ENCODE measurements at regions not wholly inside any gene's neighbourhood (a gene's known extent, or its start where the extent isn't known, plus 50 kb on each side); places are given as distances from the start of the nearest gene placed in this dataset.

DNA sequence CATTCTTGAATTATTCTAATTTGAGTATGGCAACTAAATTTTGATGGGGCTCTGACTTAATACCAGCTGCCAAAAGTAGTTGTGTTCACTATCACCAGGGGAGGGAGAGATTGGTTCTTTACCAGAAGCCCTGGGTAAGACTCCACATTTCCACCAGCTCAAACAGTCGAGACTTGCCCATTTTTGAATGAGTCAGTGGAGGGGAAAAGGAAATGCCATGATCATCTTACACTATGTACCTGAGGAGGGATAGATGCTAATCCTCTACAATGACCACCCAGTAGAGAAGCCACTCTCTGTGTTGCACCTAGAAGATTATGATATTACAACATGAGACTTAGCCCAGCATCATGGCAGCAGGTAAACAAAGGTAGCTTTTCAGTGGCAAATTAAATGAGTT is 77.0 kb upstream of the SGK1 start (continued):
- TF ChIP-seq NFIC (IDR thresholded peaks at IDR 0.05) (no peak), ZNF436 (CRISPR knock-in tag; IDR thresholded peaks at IDR 0.05) (no peak)
- TF ChIP-seq, protein P1, sequence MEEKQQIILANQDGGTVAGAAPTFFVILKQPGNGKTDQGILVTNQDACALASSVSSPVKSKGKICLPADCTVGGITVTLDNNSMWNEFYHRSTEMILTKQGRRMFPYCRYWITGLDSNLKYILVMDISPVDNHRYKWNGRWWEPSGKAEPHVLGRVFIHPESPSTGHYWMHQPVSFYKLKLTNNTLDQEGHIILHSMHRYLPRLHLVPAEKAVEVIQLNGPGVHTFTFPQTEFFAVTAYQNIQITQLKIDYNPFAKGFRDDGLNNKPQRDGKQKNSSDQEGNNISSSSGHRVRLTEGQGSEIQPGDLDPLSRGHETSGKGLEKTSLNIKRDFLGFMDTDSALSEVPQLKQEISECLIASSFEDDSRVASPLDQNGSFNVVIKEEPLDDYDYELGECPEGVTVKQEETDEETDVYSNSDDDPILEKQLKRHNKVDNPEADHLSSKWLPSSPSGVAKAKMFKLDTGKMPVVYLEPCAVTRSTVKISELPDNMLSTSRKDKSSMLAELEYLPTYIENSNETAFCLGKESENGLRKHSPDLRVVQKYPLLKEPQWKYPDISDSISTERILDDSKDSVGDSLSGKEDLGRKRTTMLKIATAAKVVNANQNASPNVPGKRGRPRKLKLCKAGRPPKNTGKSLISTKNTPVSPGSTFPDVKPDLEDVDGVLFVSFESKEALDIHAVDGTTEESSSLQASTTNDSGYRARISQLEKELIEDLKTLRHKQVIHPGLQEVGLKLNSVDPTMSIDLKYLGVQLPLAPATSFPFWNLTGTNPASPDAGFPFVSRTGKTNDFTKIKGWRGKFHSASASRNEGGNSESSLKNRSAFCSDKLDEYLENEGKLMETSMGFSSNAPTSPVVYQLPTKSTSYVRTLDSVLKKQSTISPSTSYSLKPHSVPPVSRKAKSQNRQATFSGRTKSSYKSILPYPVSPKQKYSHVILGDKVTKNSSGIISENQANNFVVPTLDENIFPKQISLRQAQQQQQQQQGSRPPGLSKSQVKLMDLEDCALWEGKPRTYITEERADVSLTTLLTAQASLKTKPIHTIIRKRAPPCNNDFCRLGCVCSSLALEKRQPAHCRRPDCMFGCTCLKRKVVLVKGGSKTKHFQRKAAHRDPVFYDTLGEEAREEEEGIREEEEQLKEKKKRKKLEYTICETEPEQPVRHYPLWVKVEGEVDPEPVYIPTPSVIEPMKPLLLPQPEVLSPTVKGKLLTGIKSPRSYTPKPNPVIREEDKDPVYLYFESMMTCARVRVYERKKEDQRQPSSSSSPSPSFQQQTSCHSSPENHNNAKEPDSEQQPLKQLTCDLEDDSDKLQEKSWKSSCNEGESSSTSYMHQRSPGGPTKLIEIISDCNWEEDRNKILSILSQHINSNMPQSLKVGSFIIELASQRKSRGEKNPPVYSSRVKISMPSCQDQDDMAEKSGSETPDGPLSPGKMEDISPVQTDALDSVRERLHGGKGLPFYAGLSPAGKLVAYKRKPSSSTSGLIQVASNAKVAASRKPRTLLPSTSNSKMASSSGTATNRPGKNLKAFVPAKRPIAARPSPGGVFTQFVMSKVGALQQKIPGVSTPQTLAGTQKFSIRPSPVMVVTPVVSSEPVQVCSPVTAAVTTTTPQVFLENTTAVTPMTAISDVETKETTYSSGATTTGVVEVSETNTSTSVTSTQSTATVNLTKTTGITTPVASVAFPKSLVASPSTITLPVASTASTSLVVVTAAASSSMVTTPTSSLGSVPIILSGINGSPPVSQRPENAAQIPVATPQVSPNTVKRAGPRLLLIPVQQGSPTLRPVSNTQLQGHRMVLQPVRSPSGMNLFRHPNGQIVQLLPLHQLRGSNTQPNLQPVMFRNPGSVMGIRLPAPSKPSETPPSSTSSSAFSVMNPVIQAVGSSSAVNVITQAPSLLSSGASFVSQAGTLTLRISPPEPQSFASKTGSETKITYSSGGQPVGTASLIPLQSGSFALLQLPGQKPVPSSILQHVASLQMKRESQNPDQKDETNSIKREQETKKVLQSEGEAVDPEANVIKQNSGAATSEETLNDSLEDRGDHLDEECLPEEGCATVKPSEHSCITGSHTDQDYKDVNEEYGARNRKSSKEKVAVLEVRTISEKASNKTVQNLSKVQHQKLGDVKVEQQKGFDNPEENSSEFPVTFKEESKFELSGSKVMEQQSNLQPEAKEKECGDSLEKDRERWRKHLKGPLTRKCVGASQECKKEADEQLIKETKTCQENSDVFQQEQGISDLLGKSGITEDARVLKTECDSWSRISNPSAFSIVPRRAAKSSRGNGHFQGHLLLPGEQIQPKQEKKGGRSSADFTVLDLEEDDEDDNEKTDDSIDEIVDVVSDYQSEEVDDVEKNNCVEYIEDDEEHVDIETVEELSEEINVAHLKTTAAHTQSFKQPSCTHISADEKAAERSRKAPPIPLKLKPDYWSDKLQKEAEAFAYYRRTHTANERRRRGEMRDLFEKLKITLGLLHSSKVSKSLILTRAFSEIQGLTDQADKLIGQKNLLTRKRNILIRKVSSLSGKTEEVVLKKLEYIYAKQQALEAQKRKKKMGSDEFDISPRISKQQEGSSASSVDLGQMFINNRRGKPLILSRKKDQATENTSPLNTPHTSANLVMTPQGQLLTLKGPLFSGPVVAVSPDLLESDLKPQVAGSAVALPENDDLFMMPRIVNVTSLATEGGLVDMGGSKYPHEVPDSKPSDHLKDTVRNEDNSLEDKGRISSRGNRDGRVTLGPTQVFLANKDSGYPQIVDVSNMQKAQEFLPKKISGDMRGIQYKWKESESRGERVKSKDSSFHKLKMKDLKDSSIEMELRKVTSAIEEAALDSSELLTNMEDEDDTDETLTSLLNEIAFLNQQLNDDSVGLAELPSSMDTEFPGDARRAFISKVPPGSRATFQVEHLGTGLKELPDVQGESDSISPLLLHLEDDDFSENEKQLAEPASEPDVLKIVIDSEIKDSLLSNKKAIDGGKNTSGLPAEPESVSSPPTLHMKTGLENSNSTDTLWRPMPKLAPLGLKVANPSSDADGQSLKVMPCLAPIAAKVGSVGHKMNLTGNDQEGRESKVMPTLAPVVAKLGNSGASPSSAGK (IDR thresholded peaks at IDR 0.05): no peak
- TF ChIP-seq, protein P2, sequence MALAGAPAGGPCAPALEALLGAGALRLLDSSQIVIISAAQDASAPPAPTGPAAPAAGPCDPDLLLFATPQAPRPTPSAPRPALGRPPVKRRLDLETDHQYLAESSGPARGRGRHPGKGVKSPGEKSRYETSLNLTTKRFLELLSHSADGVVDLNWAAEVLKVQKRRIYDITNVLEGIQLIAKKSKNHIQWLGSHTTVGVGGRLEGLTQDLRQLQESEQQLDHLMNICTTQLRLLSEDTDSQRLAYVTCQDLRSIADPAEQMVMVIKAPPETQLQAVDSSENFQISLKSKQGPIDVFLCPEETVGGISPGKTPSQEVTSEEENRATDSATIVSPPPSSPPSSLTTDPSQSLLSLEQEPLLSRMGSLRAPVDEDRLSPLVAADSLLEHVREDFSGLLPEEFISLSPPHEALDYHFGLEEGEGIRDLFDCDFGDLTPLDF (CRISPR knock-in tag; IDR thresholded peaks at IDR 0.05): no peak
